BLaER1 (cell line): ENCODE measurements at regions not wholly inside any gene's neighbourhood (a gene's known extent, or its start where the extent isn't known, plus 50 kb on each side); places are given as distances from the start of the nearest gene placed in this dataset.

ENCODE experiments used
- H3K27ac ChIP-seq: shearing (Covaris generic); formaldehyde crosslinking; 2 replicates; pipeline ENCODE4 v1.8.1; 2022
- H3K27me3 ChIP-seq: shearing (Covaris generic); formaldehyde crosslinking; 2 replicates; pipeline ENCODE4 v1.8.1; 2022
- H3K36me3 ChIP-seq: shearing (Covaris generic); formaldehyde crosslinking; 2 replicates; pipeline ENCODE4 v1.8.1; 2022
- H3K4me1 ChIP-seq: shearing (Covaris generic); formaldehyde crosslinking; 2 replicates; pipeline ENCODE4 v1.8.1; 2022
- H3K4me2 ChIP-seq: shearing (Covaris generic); formaldehyde crosslinking; 2 replicates; pipeline ENCODE4 v1.8.1; 2022
- H3K4me3 ChIP-seq: shearing (Covaris generic); formaldehyde crosslinking; 2 replicates; pipeline ENCODE4 v1.8.1; 2022
- H3K9ac ChIP-seq: shearing (Covaris generic); formaldehyde crosslinking; 2 replicates; pipeline ENCODE4 v1.8.1; 2022
- H3K9me3 ChIP-seq: shearing (Covaris generic); formaldehyde crosslinking; 2 replicates; pipeline ENCODE4 v1.8.1; 2022
- H4K20me1 ChIP-seq: shearing (Covaris generic); formaldehyde crosslinking; 2 replicates; pipeline ENCODE4 v1.8.1; 2022
- Cebpa-rat ChIP-seq: shearing (Covaris generic); IDR thresholded peaks from 2 replicates; pipeline ENCODE4 v1.8.1; 2022

GRCh38 chr21:38610623-38611251 is 112.5 kb upstream of the ERG start:
- H3K27ac ChIP-seq = no peak overlapping the region
- no peaks in the 10 kb centered on the region for H3K36me3 ChIP-seq
- H4K20me1 ChIP-seq = no peaks in the 10 kb centered on the region
- no peak overlapping the region for H3K9ac ChIP-seq
- H3K4me2 ChIP-seq = no peak overlapping the region
- H3K4me3 ChIP-seq = no peak overlapping the region
- H3K4me1 ChIP-seq = no peaks in the 10 kb centered on the region
- H3K27me3 ChIP-seq = no peaks in the 10 kb centered on the region
- TF ChIP-seq Cebpa-rat = no peak
- H3K9me3 ChIP-seq = peaks cover 2% of the 10 kb centered on the region; the same call in 1 of the 2 replicates

- Histone ChIP-seq H3K36me3 (no peaks in the 10 kb centered on the region), H3K4me1 (no peaks in the 10 kb centered on the region), H4K20me1 (no peaks in the 10 kb centered on the region), H3K9me3 (peaks cover 6% of the 10 kb centered on the region; the same call in 1 of the 2 replicates), H3K4me3 (no peak overlapping the region), H3K9ac (no peak overlapping the region), H3K27ac (no peak overlapping the region), H3K27me3 (no peaks in the 10 kb centered on the region), H3K4me2 (no peak overlapping the region)
- TF ChIP-seq Cebpa-rat = no peak
Observed at GRCh38 chr21:38611277-38611676, 113.0 kb upstream of the ERG start.

- Histone ChIP-seq H3K4me3 (no peak overlapping the region), H3K4me2 (no peak overlapping the region), H3K9ac (no peak overlapping the region), H4K20me1 (no peaks in the 10 kb centered on the region), H3K27ac (no peak overlapping the region), H3K4me1 (no peaks in the 10 kb centered on the region), H3K36me3 (no peaks in the 10 kb centered on the region), H3K9me3 (peaks cover 9% of the 10 kb centered on the region; the same call in 1 of the 2 replicates), H3K27me3 (no peaks in the 10 kb centered on the region)
- TF ChIP-seq Cebpa-rat = no peak
Observed at GRCh38 chr21:38613686-38614085, 115.4 kb upstream of the ERG start.

GRCh38 chr21:38614558-38614957 is 116.3 kb upstream of the ERG start:
- Histone ChIP-seq H3K9me3 (peaks cover 9% of the 10 kb centered on the region; the same call in 1 of the 2 replicates), H3K9ac (no peak overlapping the region), H3K36me3 (no peaks in the 10 kb centered on the region), H3K4me2 (no peak overlapping the region), H3K27ac (no peak overlapping the region), H3K4me3 (no peak overlapping the region), H4K20me1 (no peaks in the 10 kb centered on the region), H3K4me1 (no peaks in the 10 kb centered on the region), H3K27me3 (no peaks in the 10 kb centered on the region)
- no peak for TF ChIP-seq Cebpa-rat

GRCh38 chr21:38619480-38619879 is 121.2 kb upstream of the ERG start:
- no peak overlapping the region for H3K9ac ChIP-seq
- TF ChIP-seq Cebpa-rat = no peak
- peaks cover 9% of the 10 kb centered on the region; the same call in 1 of the 2 replicates for H3K9me3 ChIP-seq
- no peaks in the 10 kb centered on the region for H3K36me3 ChIP-seq
- no peak overlapping the region for H3K27ac ChIP-seq
- H3K4me3 ChIP-seq = no peak overlapping the region
- H3K4me2 ChIP-seq = no peak overlapping the region
- no peaks in the 10 kb centered on the region for H3K4me1 ChIP-seq
- no peaks in the 10 kb centered on the region for H3K27me3 ChIP-seq
- no peaks in the 10 kb centered on the region for H4K20me1 ChIP-seq

- no peak overlapping the region for H3K4me2 ChIP-seq
- H3K9me3 ChIP-seq = peaks cover 9% of the 10 kb centered on the region; the same call in 1 of the 2 replicates
- no peaks in the 10 kb centered on the region; the same call in 1 of the 2 replicates for H3K4me1 ChIP-seq
- no peak overlapping the region for H3K27ac ChIP-seq
- H4K20me1 ChIP-seq = no peaks in the 10 kb centered on the region
- no peak for TF ChIP-seq Cebpa-rat
- H3K36me3 ChIP-seq = no peaks in the 10 kb centered on the region
- no peak overlapping the region for H3K9ac ChIP-seq
- H3K27me3 ChIP-seq = no peaks in the 10 kb centered on the region
- H3K4me3 ChIP-seq = no peak overlapping the region
Observed at GRCh38 chr21:38619992-38620479, 121.8 kb upstream of the ERG start.

GRCh38 chr21:38621132-38621531 is 122.9 kb upstream of the ERG start:
- Histone ChIP-seq H3K9me3 (0 out of 2 replicates have a peak, but pooled peaks cover 3% of the 10 kb centered on the region), H3K27me3 (no peaks in the 10 kb centered on the region), H3K27ac (no peak overlapping the region), H3K9ac (no peak overlapping the region), H3K36me3 (no peaks in the 10 kb centered on the region), H3K4me3 (no peak overlapping the region), H3K4me2 (no peak overlapping the region), H3K4me1 (peaks cover 6% of the 10 kb centered on the region; the same call in 1 of the 2 replicates), H4K20me1 (no peaks in the 10 kb centered on the region)
- no peak for TF ChIP-seq Cebpa-rat

- Histone ChIP-seq H3K4me2 (no peak overlapping the region), H4K20me1 (no peaks in the 10 kb centered on the region), H3K4me3 (no peak overlapping the region), H3K9ac (no peak overlapping the region), H3K4me1 (peaks cover 6% of the 10 kb centered on the region; the same call in 1 of the 2 replicates), H3K27me3 (no peaks in the 10 kb centered on the region), H3K27ac (no peak overlapping the region), H3K36me3 (no peaks in the 10 kb centered on the region), H3K9me3 (no peaks in the 10 kb centered on the region)
- TF ChIP-seq Cebpa-rat = no peak
Observed at GRCh38 chr21:38622081-38622826, 124.0 kb upstream of the ERG start.

- no peak for TF ChIP-seq Cebpa-rat
- Histone ChIP-seq H3K9ac (no peak overlapping the region), H3K36me3 (no peaks in the 10 kb centered on the region), H3K27ac (no peak overlapping the region), H3K27me3 (no peaks in the 10 kb centered on the region), H3K4me2 (no peak overlapping the region), H3K9me3 (no peaks in the 10 kb centered on the region), H3K4me3 (no peak overlapping the region), H3K4me1 (peaks cover 6% of the 10 kb centered on the region; the same call in 1 of the 2 replicates), H4K20me1 (no peaks in the 10 kb centered on the region)
Observed at GRCh38 chr21:38622827-38623209, 124.5 kb upstream of the ERG start.

GRCh38 chr21:38623552-38623951 is 125.3 kb upstream of the ERG start:
- Histone ChIP-seq H3K4me3 (no peak overlapping the region), H4K20me1 (no peaks in the 10 kb centered on the region), H3K4me2 (no peak overlapping the region), H3K27ac (no peak overlapping the region), H3K36me3 (no peaks in the 10 kb centered on the region), H3K4me1 (peaks cover 6% of the 10 kb centered on the region; the same call in 1 of the 2 replicates), H3K9ac (no peak overlapping the region), H3K27me3 (no peaks in the 10 kb centered on the region), H3K9me3 (no peaks in the 10 kb centered on the region)
- no peak for TF ChIP-seq Cebpa-rat
